NCI-H1417 treated with DMSO at 0.1 percent for 48 hours (cell line): ENCODE measurements at regions not wholly inside any gene's neighbourhood (a gene's known extent, or its start where the extent isn't known, plus 50 kb on each side); places are given as distances from the start of the nearest gene placed in this dataset.

ENCODE experiments used
- DNase-seq: peaks from one replicate; lab custom pipeline; 2025; lab: John Stamatoyannopoulos, UW

- DNase-seq, result no peak
Observed at GRCh38 chr13:103143432-103143831, 77.2 kb upstream of the SLC10A2 start.

DNA sequence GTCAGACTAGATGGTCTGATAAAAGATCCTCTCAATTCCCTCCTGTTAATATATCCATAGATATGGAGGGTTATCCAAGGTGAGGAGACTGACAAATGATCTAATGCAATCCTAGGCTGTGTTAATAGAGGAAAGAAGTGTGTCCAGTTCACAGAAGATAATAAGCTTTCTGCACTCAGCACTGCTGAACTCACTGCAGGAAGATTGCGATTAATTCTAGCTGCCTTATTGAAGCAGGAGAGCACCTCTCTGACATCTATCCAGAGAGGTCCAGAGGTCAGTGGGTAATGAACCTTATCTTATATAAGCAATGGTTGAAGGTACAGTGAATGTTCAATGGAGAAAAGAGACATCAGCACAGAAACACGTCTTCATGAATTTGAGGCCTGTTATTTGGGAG, 75.9 kb upstream of the SLC10A2 start:
- no peak for DNase-seq

- DNase-seq, result no peak
Observed at GRCh38 chr13:103140001-103140671, 73.9 kb upstream of the SLC10A2 start.

GRCh38 chr13:103134271-103134670, 68.1 kb upstream of the SLC10A2 start:
- DNase-seq, result no peak

DNA sequence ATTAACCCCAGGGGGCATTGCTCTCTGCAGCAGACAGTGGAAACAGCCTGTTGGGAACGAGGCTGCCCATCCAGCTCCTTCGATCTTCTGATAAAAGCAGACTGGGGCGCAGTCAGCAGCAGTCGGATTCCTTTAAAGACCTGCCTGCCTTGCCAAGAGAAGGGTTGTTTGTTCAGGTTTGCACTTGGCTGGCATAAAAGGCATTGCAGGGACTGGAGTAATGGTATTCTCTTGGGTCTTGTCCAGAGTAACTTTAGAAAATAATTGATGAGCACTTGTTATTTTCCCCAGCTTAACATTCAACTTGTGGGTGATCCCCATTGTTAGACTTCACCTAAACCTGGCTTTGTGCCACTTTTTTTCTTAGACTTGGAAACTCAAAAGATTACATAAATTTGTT, 67.3 kb upstream of the SLC10A2 start:
- no peak for DNase-seq

GRCh38 chr13:103130681-103131210, 64.5 kb upstream of the SLC10A2 start:
- DNase-seq, result no peak

GRCh38 chr13:103130146-103130545, 63.9 kb upstream of the SLC10A2 start:
- DNase-seq, result no peak
